Spleen (tissue), 11 donors: ENCODE measurements at regions not wholly inside any gene's neighbourhood (a gene's known extent, or its start where the extent isn't known, plus 50 kb on each side); places are given as distances from the start of the nearest gene placed in this dataset.

Experiments
- DNase-seq: peaks from one replicate; pipeline ENCODE4 v3.0.0-alpha.2; 2020
- H3K27ac ChIP-seq, 8 donors: fragments of 200-600 bp; sonication (generic) in 7 of 8; 1 replicate in 4 of 8; 2 replicates in 4 of 8; pipeline versions ENCODE4 v1.5.0 to v1.8.0; 2016 to 2021; ENCODE audit warnings: inconsistent platforms in 4 of 8, mild to moderate bottlenecking in 4 of 8, moderate library complexity in 1 of 8
- H3K27me3 ChIP-seq, 7 donors: fragments of 200-600 bp; sonication (generic) in 6 of 7; replicated peaks in 1 of 7; 1 replicate in 4 of 7; 2 replicates in 3 of 7; pipeline versions ENCODE4 v1.5.0 to v1.8.0; 2016 to 2021; ENCODE audit warnings: inconsistent platforms in 3 of 7, mild to moderate bottlenecking in 1 of 7
- H3K36me3 ChIP-seq, 6 donors: fragments of 200-600 bp; sonication (generic) in 5 of 6; 1 replicate in 4 of 6; 2 replicates in 2 of 6; pipeline versions ENCODE4 v1.5.0 to v1.8.0; 2016 to 2021; ENCODE audit warnings: inconsistent platforms in 2 of 6
- H3K4me1 ChIP-seq, 6 donors: fragments of 200-600 bp; sonication (generic) in 5 of 6; 1 replicate in 3 of 6; 2 replicates in 3 of 6; pipeline versions ENCODE4 v1.5.0 to v1.8.0; 2016 to 2021; ENCODE audit warnings: inconsistent platforms in 3 of 6
- H3K4me3 ChIP-seq, 8 donors: fragments of 200-600 bp; sonication (generic) in 7 of 8; 1 replicate in 4 of 8; 2 replicates in 4 of 8; pipeline versions ENCODE4 v1.5.0 to v1.8.0; 2016 to 2021; ENCODE audit warnings: inconsistent platforms in 4 of 8, mild to moderate bottlenecking in 4 of 8, moderate library complexity in 2 of 8
- H3K9me3 ChIP-seq, 8 donors: fragments of 200-600 bp; sonication (generic) in 7 of 8; 1 replicate in 4 of 8; 2 replicates in 4 of 8; pipeline versions ENCODE4 v1.5.0 to v1.8.0; 2016 to 2021; ENCODE audit warnings: inconsistent platforms in 4 of 8
- POLR2A ChIP-seq, 3 donors: fragments of 450-650 bp; IDR thresholded peaks; one replicate each; pipeline ENCODE4 v1.5.1; 2017; ENCODE audit warnings: antibody characterized with exemption in 3 of 3, mild to moderate bottlenecking in 1 of 3
- POLR2AphosphoS5 ChIP-seq, 3 donors: sonication (generic); formaldehyde crosslinking; IDR thresholded peaks; one replicate each; pipeline ENCODE4 v1.5.1; 2017; ENCODE audit warnings: antibody characterized with exemption in 3 of 3
- WGBS, 5 donors: extraction: QIAGEN DNeasy Blood & Tissue Kit in 3 of 5; methylation state at CpG; one replicate each; pipeline versions ENCODE4 v1.1.5 to v1.1.7; 2013 to 2018; 5-methylcytosine and 5-hydroxymethylcytosine counted together
- intact Hi-C: fragments of 100-400 bp; cut with DNase I; formaldehyde crosslinking; loops from one replicate; pipeline ENCODE4 v1.15.0; 2023; ENCODE audit warnings: low total_unique reads
- TF ChIP-seq, protein P1 (sequence below), 11 experiments: fragments of 200-600 bp in 7 of 11; fragments of 450-650 bp in 4 of 11; sonication (generic) in 4 of 11; IDR thresholded peaks in 8 of 11; conservative IDR thresholded peaks in 3 of 11; 1 replicate in 7 of 11; 2 replicates in 4 of 11; pipeline versions ENCODE4 v1.4.0 to v1.8.0; 2016 to 2021; ENCODE audit warnings: antibody characterized with exemption in 11 of 11, inconsistent platforms in 4 of 11, mild to moderate bottlenecking in 1 of 11
- donor health status: healthy with polysubstance abuse.
- donor health status: DM: no; HTN: no; CAD: no; lungs with moderate emphysema.
- donor health status: DM: no; HTN: no; CAD: no.
- donor health status: Bipolar disorder and iron deficiency.
- donor health status: healthy.
- donor health status: DM: no; HTN: no; CAD: no.
- donor health status: DM: yes; HTN: yes; CAD: no.

DNA sequence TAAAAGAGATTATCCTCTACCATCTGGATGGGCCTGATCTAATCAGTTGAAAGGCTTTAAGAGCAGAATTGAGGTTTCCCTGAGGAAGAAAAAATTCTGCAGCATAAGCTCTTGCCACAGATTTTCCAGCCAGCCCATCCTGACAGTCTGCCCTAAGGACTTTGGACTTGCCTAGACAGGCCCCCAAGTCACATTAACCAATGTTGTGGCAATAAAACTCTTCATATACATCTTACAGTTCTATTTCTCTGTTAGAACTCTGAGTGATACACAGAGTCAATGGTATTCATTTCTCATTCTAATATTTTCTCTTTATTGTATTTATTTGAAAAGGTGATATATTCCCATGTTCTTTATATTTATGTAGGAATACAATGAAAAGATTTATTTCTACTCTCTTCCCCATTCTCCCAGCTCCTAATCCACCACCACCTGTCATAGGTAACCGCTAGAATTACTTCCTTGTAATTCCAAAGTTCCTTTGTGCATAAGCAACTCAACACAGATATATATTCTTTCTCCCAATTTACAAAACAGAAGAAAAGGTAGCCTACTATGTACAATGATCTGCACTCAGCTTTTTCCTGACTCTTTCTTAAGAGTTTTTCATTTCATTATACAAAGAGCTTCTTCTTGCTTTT lies 182.1 kb downstream of the CAPZA3 start:
- 77 to 97% (median 94%) methylated on average over 1 of the region's 1 CpG for WGBS, 5 donors
- no peaks in the 10 kb centered on the region for H3K36me3 ChIP-seq
- H3K27me3 ChIP-seq = no peaks in the 10 kb centered on the region
- H3K4me3 ChIP-seq = no peak overlapping the region
- intact Hi-C loops = no loop called here
- DNase-seq = no peak
- no peak overlapping the region for H3K27ac ChIP-seq
- H3K4me1 ChIP-seq = no peaks in the 10 kb centered on the region
- H3K9me3 ChIP-seq = no peaks in the 10 kb centered on the region
- no peak for TF ChIP-seq POLR2AphosphoS5 (IDR thresholded peaks at IDR 0.05)
- TF ChIP-seq, protein P1, sequence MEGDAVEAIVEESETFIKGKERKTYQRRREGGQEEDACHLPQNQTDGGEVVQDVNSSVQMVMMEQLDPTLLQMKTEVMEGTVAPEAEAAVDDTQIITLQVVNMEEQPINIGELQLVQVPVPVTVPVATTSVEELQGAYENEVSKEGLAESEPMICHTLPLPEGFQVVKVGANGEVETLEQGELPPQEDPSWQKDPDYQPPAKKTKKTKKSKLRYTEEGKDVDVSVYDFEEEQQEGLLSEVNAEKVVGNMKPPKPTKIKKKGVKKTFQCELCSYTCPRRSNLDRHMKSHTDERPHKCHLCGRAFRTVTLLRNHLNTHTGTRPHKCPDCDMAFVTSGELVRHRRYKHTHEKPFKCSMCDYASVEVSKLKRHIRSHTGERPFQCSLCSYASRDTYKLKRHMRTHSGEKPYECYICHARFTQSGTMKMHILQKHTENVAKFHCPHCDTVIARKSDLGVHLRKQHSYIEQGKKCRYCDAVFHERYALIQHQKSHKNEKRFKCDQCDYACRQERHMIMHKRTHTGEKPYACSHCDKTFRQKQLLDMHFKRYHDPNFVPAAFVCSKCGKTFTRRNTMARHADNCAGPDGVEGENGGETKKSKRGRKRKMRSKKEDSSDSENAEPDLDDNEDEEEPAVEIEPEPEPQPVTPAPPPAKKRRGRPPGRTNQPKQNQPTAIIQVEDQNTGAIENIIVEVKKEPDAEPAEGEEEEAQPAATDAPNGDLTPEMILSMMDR (IDR thresholded peaks at IDR 0.05 in 8 of 11, conservative IDR thresholded peaks at IDR 0.05 in 3 of 11) = no peak
- no peak for TF ChIP-seq POLR2A (IDR thresholded peaks at IDR 0.05)

DNA sequence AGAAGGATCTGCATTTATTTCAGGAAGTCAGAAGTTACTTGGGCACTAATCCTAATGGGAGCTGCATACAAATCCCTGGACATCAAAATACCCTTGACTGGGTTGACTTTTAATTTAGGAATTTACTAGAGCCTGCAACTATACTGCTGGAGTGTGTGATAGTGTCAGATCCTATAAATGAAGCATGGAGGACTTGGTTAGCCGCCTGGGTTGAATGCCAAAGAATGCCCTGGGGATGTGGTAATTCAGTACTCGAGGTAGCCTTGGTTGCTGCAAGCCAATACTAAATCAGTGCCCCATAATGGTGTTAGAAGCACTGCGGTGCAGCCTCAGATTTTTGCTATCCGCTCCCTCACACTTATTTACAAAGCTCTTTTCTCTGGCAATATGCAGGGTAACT lies 184.9 kb downstream of the CAPZA3 start:
- no peak overlapping the region for H3K27ac ChIP-seq
- no peak for DNase-seq
- H3K9me3 ChIP-seq = no peaks in the 10 kb centered on the region
- intact Hi-C loops = no loop called here
- no peaks in the 10 kb centered on the region for H3K27me3 ChIP-seq
- no peaks in the 10 kb centered on the region for H3K4me1 ChIP-seq
- no peaks in the 10 kb centered on the region for H3K36me3 ChIP-seq
- WGBS, 5 donors = 77 to 90% (median 85%) methylated on average over 4 of the region's 4 CpGs
- H3K4me3 ChIP-seq = no peak overlapping the region
- TF ChIP-seq, protein P1 (IDR thresholded peaks at IDR 0.05 in 8 of 11, conservative IDR thresholded peaks at IDR 0.05 in 3 of 11) = no peak
- TF ChIP-seq POLR2A (IDR thresholded peaks at IDR 0.05) (no peak), POLR2AphosphoS5 (IDR thresholded peaks at IDR 0.05) (no peak)

DNA sequence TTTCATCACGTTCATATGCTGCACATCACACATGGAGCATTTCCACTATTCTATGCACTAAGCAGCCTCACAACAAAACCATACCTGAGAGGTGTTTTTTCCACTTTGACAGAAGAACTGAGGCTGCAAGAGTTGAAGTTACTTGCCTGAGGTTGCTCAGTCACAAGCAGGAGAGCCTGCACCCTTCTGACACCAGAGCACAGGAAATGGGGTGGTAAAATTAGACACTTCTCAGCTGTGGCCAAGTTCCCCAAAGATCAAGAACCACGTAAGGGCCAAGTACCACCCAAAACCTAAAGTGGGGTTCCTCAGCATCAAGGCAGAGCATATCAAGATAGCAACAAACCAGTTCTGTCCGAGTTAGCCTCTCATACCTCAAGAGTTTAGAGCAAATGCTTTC lies 185.8 kb downstream of the CAPZA3 start:
- Histone ChIP-seq H3K36me3 (no peaks in the 10 kb centered on the region), H3K27me3 (no peaks in the 10 kb centered on the region), H3K4me3 (no peak overlapping the region), H3K27ac (no peak overlapping the region), H3K4me1 (no peaks in the 10 kb centered on the region), H3K9me3 (no peaks in the 10 kb centered on the region)
- intact Hi-C loops = no loop called here
- TF ChIP-seq POLR2AphosphoS5 (IDR thresholded peaks at IDR 0.05) = no peak
- TF ChIP-seq, protein P1 (IDR thresholded peaks at IDR 0.05 in 8 of 11, conservative IDR thresholded peaks at IDR 0.05 in 3 of 11) = no peak
- TF ChIP-seq POLR2A (IDR thresholded peaks at IDR 0.05) = no peak
- no peak for DNase-seq
- WGBS, 5 donors = 48 to 54% (median 51%) methylated on average over 2 to 3 of the region's 3 CpGs

DNA sequence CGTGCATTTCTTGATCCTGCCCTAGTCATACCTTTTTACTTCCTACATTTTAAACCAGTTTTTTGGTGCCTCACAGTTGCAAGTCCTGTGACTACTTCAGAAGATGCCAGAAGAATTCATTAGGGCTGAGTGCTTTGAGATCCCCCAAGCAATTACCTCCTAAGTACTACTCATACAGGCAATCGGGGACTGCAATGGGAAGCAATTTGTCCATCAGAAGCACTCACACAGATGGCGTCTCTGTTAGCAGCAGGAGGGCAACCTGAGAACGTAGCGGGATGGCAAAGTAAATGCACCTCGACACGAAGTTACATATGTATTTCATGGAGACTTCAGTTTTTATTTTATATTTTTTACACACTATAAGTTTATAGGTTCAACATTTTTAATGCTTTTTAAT lies 188.3 kb downstream of the CAPZA3 start:
- Histone ChIP-seq H3K4me1 (no peaks in the 10 kb centered on the region), H3K27me3 (no peaks in the 10 kb centered on the region), H3K9me3 (peaks cover 0 to 15% (median 5%) of the 10 kb centered on the region in 8 donors), H3K4me3 (no peak overlapping the region), H3K36me3 (no peaks in the 10 kb centered on the region), H3K27ac (no peak overlapping the region)
- TF ChIP-seq, protein P1 (IDR thresholded peaks at IDR 0.05 in 8 of 11, conservative IDR thresholded peaks at IDR 0.05 in 3 of 11) = no peak
- no peak for TF ChIP-seq POLR2A (IDR thresholded peaks at IDR 0.05)
- intact Hi-C loops = no loop called here
- 83 to 92% (median 85%) methylated on average over 7 of the region's 7 CpGs for whole genome bisulfite sequencing, 5 donors
- DNase-seq = no peak
